ENCODE measurements at regions not wholly inside any gene's neighbourhood (a gene's known extent, or its start where the extent isn't known, plus 50 kb on each side); places are given as distances from the start of the nearest gene placed in this dataset.

DNA sequence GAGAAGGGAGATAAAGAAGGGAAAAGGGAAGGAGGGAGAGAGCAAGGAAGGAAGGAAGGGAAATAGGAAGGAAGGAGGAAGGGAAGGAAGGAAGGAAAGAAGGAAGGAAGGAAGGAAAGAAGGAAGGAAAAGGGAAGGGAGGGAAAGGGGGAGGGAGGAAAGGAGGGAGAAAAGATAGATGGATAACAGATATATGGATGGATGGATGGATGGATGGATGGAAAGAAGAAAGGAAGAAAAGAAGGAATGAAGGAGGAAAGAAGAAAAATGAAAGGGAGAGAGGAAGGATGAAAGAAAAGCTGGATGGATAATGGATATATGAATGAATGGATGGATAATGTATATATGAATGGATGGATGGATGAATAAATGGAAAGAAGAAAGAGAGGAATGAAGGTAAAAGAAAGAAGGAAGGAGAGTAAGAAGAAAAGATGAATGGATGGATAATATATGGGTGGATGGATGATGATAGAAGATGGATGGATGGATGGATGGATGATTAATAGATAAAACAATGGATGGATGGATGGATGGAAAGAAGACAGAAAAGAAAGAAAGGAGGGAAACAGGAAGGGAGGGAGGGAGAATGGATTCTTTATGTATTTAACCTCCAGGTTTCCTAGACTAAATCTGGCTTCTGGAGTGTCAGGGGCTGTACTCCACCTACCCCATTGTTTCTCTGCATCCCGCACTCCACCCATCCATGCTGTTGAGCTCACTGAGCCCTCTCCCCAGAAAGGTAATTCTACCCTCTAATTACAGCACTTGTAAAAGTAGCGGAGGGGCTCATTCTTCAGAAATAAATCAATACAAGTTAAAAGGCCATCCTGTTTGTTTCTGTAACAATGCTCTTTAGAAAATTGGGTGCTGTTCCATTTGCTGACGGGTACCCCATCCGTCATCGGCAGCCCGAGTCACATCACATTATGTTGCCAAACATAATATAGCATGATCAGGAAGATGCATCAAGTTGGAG, 506.1 kb downstream of the MIAT start:
- Histone ChIP-seq H3K4me1 (no peaks in the 10 kb centered on the region), H3K27me3 (peaks cover 6% of the 10 kb centered on the region), H3K36me3 (no peaks in the 10 kb centered on the region), H3K4me3 (no peak overlapping the region), H3K27ac (no peak overlapping the region), H3K9me3 (no peaks in the 10 kb centered on the region)
- ATAC-seq: no peak
- TF ChIP-seq, protein P1, sequence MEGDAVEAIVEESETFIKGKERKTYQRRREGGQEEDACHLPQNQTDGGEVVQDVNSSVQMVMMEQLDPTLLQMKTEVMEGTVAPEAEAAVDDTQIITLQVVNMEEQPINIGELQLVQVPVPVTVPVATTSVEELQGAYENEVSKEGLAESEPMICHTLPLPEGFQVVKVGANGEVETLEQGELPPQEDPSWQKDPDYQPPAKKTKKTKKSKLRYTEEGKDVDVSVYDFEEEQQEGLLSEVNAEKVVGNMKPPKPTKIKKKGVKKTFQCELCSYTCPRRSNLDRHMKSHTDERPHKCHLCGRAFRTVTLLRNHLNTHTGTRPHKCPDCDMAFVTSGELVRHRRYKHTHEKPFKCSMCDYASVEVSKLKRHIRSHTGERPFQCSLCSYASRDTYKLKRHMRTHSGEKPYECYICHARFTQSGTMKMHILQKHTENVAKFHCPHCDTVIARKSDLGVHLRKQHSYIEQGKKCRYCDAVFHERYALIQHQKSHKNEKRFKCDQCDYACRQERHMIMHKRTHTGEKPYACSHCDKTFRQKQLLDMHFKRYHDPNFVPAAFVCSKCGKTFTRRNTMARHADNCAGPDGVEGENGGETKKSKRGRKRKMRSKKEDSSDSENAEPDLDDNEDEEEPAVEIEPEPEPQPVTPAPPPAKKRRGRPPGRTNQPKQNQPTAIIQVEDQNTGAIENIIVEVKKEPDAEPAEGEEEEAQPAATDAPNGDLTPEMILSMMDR (IDR thresholded peaks at IDR 0.05): no peak
- intact Hi-C loops (cut with DNase I): no loop called here
- DNase-seq: no peak

DNA sequence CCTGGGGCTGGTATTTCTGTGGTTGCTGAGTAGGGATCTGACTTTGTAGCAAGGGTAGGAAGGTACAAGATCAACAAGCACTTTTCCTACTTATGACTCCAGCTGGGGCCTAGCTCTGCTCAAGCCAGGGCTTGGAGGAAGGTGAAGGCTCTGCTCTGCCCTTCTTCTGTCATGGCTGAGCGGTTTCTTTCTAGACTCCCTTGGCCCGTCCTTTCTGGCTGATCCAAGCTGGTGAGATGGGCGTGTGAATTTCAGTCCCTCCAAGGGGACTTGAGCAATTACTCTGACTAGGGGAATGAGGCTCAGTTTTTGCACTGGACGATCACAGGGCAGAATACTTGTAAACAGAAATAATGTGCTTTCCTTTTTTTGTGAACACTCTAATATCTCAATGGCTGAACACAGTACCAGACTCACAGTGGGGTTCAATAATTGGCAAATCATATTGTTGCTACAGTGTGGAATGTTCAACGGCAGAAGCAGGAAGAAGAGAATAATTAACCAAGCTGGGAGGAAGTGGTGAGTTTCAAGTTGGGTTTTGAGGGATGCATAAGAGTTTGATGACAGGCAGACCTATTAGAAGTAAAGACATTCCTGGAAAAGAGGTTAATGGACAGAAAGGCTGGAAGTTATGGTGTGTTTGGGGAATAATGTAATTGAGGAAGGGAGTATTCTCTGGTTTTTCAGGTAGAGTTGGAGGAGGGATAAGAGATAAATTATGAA, 507.6 kb downstream of the MIAT start:
- Histone ChIP-seq H3K4me3 (no peak overlapping the region), H3K27ac (no peak overlapping the region), H3K4me1 (no peaks in the 10 kb centered on the region), H3K36me3 (no peaks in the 10 kb centered on the region), H3K9me3 (no peaks in the 10 kb centered on the region), H3K27me3 (peaks cover 6% of the 10 kb centered on the region)
- intact Hi-C loops (cut with DNase I): no loop called here
- TF ChIP-seq, protein P1 (IDR thresholded peaks at IDR 0.05): no peak
- ATAC-seq (no peak), DNase-seq (no peak)

DNA sequence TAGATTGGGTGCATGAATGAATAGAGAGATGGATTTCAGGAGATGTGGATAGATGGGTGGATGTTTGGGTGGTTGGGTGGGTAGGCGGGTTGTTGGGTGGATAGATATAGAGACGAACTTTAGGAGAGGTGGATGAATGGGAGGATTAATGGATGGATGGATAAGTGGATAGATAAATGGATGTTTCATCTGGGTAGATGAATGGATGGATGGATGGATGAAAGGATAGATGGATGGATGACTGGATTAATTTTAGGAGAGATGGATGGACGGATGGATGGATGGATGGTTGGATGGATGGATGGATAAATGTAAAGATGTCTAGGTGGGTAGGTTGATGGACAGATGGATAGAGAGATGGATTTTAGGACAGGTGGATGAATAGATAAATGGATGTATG, 511.3 kb downstream of the MIAT start:
- Histone ChIP-seq H3K9me3 (no peaks in the 10 kb centered on the region), H3K4me1 (no peaks in the 10 kb centered on the region), H3K27ac (no peak overlapping the region), H3K4me3 (no peak overlapping the region), H3K27me3 (peaks cover 5% of the 10 kb centered on the region), H3K36me3 (no peaks in the 10 kb centered on the region)
- TF ChIP-seq, protein P1 (IDR thresholded peaks at IDR 0.05): no peak
- ATAC-seq: no peak
- intact Hi-C loops (cut with DNase I): no loop called here
- DNase-seq: no peak

DNA sequence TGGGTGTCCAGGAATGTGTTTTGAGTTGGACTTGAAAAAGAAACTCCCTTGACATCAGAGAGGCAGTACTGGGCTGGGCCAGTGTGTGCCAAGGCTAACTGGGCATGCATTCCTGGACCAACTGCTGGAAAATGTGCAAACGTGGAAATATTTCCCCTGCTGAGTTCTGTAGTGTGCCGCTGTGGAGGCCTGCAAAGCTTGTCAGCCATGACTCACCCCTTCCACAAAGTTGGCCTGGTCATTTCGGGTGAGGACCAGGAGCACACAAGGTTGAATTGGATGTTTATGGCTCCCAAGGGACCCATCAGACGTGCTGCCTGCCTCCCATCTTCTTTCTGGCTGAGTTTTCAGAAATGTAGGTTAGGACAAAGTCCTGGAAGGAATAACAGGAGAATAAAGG, 513.1 kb downstream of the MIAT start:
- no peak overlapping the region for H3K4me3 ChIP-seq
- H3K4me1 ChIP-seq: no peaks in the 10 kb centered on the region
- intact Hi-C loops (cut with DNase I): no loop called here
- no peak for DNase-seq
- no peak for ATAC-seq
- no peak overlapping the region for H3K27ac ChIP-seq
- no peaks in the 10 kb centered on the region for H3K36me3 ChIP-seq
- H3K9me3 ChIP-seq: no peaks in the 10 kb centered on the region
- TF ChIP-seq, protein P1 (IDR thresholded peaks at IDR 0.05): no peak
- H3K27me3 ChIP-seq: peaks cover 21% of the 10 kb centered on the region

DNA sequence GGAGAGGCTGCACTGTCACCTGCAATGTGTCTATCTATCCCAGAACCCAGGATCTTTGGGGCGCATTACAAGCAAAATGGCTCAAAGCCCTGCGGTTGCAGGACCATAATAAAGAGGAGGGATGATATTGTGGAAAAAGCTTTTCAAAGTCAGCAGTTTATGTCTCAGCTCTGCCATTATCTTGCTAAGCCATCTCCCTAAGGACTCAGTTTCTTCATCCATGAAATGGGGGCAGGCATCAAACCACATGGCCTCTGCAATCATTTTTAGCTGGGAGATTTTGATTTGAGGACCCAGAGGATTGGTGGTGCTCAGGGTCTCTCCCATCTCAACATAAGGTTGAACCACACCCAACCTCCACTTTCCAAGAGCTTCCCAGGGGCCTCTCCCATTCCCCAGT, 513.8 kb downstream of the MIAT start:
- DNase-seq: no peak
- H3K4me3 ChIP-seq: no peak overlapping the region
- no peaks in the 10 kb centered on the region for H3K4me1 ChIP-seq
- no peak for ATAC-seq
- no peaks in the 10 kb centered on the region for H3K36me3 ChIP-seq
- H3K9me3 ChIP-seq: no peaks in the 10 kb centered on the region
- intact Hi-C loops (cut with DNase I): no loop called here
- TF ChIP-seq, protein P1 (IDR thresholded peaks at IDR 0.05): no peak
- H3K27me3 ChIP-seq: peaks cover 26% of the 10 kb centered on the region
- H3K27ac ChIP-seq: no peak overlapping the region
